ENCODE measurements at regions not wholly inside any gene's neighbourhood (a gene's known extent, or its start where the extent isn't known, plus 50 kb on each side); places are given as distances from the start of the nearest gene placed in this dataset.

DNA sequence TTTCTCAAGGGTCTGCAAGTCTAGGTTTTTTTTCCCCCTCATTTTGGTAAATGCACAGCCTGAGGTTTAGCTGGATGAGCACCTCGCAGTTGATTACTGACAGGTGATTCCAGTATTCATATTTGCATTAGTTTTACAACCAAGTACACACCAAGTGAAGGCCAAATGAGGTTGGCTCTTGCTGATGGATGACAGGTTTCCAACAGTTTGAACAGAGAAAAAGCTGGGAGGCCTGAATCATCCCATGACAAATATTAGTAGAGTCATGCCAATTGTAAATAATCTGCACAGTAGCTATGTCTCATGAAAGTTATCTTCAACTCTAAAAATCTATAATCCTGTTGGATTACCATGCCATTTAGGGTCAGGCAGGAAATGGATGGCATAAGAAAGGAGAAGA is 399.8 kb downstream of the HTR7 start:
- H3K4me3 ChIP-seq: no peak overlapping the region
- H3K36me3 ChIP-seq: no peaks in the 10 kb centered on the region
- intact Hi-C loops (cut with DNase I): no loop called here
- H3K4me1 ChIP-seq: no peaks in the 10 kb centered on the region
- H3K9me3 ChIP-seq: no peaks in the 10 kb centered on the region
- no peak for DNase-seq (ENCODE audit: extremely low spot score in 2 of 2)
- no peaks in the 10 kb centered on the region for H3K27me3 ChIP-seq
- no peak overlapping the region for H3K27ac ChIP-seq
- TF ChIP-seq, protein P1, sequence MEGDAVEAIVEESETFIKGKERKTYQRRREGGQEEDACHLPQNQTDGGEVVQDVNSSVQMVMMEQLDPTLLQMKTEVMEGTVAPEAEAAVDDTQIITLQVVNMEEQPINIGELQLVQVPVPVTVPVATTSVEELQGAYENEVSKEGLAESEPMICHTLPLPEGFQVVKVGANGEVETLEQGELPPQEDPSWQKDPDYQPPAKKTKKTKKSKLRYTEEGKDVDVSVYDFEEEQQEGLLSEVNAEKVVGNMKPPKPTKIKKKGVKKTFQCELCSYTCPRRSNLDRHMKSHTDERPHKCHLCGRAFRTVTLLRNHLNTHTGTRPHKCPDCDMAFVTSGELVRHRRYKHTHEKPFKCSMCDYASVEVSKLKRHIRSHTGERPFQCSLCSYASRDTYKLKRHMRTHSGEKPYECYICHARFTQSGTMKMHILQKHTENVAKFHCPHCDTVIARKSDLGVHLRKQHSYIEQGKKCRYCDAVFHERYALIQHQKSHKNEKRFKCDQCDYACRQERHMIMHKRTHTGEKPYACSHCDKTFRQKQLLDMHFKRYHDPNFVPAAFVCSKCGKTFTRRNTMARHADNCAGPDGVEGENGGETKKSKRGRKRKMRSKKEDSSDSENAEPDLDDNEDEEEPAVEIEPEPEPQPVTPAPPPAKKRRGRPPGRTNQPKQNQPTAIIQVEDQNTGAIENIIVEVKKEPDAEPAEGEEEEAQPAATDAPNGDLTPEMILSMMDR (IDR thresholded peaks at IDR 0.05): no peak
- TF ChIP-seq POLR2AphosphoS5 (IDR thresholded peaks at IDR 0.05; ENCODE audit: insufficient read depth in 1 of 2, low read depth in 1 of 2): no peak
- no peak for TF ChIP-seq POLR2A (IDR thresholded peaks at IDR 0.05)

DNA sequence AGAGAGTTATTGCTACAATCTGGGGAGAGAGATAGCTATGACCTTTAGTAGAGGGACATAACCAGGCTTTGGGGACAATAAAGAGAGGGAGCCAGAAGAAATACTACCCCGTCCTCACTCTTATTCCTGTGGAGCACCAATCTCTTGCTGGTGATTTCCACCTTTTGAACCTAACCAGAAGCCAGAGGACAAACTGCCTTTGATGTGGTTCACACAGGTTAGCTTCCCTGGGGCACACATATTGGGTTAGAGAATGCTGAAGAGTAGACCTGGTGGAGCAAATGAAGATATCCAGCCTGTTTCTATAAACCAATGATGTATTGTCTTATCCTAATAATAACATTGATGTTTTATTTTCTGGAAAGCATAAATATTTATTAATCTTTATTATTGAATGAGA is 399.3 kb downstream of the HTR7 start:
- intact Hi-C loops (cut with DNase I): no loop called here
- TF ChIP-seq, protein P1 (IDR thresholded peaks at IDR 0.05): no peak
- TF ChIP-seq POLR2A (IDR thresholded peaks at IDR 0.05) (no peak), POLR2AphosphoS5 (IDR thresholded peaks at IDR 0.05; ENCODE audit: insufficient read depth in 1 of 2, low read depth in 1 of 2) (no peak)

DNA sequence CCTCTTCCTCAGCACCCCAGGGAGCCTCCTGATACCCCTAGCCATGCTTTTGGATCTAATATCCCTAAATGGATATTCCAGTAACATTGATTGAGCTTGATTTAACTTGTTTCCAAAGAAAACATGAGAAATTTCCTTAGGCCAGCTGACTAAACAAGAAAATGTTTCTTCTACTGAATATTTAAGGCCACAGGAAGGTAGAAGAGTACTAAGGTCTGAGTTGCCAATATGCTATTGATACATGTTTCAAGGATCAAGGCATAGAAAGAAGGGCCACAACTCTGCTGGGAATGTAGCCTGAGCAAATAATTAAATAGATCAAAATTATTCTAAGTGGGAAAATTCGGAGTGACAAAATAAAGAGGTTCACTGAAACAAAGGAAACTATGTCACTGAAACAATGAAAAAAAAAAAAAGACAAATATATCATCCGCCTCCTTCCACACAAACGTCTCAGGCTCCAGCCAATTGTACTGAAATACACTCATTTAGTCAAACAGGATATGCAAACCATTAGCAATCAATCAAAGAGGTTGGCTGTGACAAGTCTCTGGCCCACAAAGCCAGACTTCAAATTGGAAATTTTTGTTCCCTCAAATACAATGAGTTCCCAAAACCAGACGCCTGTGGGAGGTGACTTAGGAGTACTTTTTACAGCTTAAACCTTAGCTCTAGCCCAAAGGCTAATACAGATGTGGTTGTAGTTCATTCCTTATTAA is 396.2 kb downstream of the HTR7 start:
- intact Hi-C loops (cut with DNase I): no loop called here
- H3K4me3 ChIP-seq: no peak overlapping the region
- no peaks in the 10 kb centered on the region for H3K4me1 ChIP-seq
- TF ChIP-seq, protein P1 (IDR thresholded peaks at IDR 0.05): no peak
- TF ChIP-seq POLR2A (IDR thresholded peaks at IDR 0.05) (no peak), POLR2AphosphoS5 (IDR thresholded peaks at IDR 0.05; ENCODE audit: insufficient read depth in 1 of 2, low read depth in 1 of 2) (no peak)
- no peaks in the 10 kb centered on the region for H3K36me3 ChIP-seq
- no peak for DNase-seq (ENCODE audit: extremely low spot score in 2 of 2)
- no peaks in the 10 kb centered on the region for H3K27me3 ChIP-seq
- no peaks in the 10 kb centered on the region for H3K9me3 ChIP-seq
- no peak overlapping the region for H3K27ac ChIP-seq

More for the DNA sequence above, 399.3 kb downstream of the HTR7 start:
- H3K4me1 ChIP-seq: no peaks in the 10 kb centered on the region
- no peaks in the 10 kb centered on the region for H3K9me3 ChIP-seq
- no peaks in the 10 kb centered on the region for H3K36me3 ChIP-seq
- no peaks in the 10 kb centered on the region for H3K27me3 ChIP-seq
- H3K4me3 ChIP-seq: no peak overlapping the region
- DNase-seq (ENCODE audit: extremely low spot score in 2 of 2): no peak
- H3K27ac ChIP-seq: no peak overlapping the region

DNA sequence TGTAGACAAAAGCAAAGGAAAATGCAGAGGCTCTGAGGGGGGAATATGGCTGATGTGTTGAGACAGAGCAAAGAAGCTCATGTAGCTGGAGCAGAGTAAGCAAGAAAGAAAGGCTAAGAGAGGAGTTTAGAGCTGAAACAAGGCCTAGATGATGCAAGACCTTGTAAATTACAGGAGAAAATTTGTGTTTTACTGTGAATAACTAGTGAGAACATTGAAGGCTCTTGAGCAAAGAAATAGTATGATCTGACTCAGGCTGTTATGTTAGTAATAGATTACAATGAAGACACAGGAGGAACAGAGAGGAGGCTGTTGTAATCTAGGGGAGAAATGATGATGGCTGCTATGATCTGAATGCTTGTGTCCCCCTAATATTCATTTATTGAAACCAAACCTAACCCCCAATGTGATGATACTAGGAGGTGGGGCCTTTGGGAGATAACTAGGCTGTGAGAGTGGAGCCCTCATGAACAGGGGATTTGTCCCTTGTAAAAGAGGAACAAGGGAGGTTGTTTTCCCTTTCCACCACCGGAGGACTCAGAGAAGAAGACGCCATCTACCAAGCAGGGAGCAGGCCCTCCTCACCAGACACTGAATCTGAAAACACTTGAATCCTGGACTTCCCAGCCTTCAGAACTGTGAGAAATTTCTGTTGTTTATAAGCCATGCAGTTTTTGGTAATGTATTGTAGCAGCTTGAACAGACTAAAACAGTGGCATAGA is 394.9 kb downstream of the HTR7 start:
- no peaks in the 10 kb centered on the region for H3K9me3 ChIP-seq
- intact Hi-C loops (cut with DNase I): no loop called here
- H3K27me3 ChIP-seq: no peaks in the 10 kb centered on the region
- H3K4me1 ChIP-seq: no peaks in the 10 kb centered on the region
- no peak for DNase-seq (ENCODE audit: extremely low spot score in 2 of 2)
- H3K27ac ChIP-seq: no peak overlapping the region
- no peaks in the 10 kb centered on the region for H3K36me3 ChIP-seq
- TF ChIP-seq, protein P1 (IDR thresholded peaks at IDR 0.05): no peak
- no peak for TF ChIP-seq POLR2A (IDR thresholded peaks at IDR 0.05)
- TF ChIP-seq POLR2AphosphoS5 (IDR thresholded peaks at IDR 0.05; ENCODE audit: insufficient read depth in 1 of 2, low read depth in 1 of 2): no peak
- H3K4me3 ChIP-seq: no peak overlapping the region

DNA sequence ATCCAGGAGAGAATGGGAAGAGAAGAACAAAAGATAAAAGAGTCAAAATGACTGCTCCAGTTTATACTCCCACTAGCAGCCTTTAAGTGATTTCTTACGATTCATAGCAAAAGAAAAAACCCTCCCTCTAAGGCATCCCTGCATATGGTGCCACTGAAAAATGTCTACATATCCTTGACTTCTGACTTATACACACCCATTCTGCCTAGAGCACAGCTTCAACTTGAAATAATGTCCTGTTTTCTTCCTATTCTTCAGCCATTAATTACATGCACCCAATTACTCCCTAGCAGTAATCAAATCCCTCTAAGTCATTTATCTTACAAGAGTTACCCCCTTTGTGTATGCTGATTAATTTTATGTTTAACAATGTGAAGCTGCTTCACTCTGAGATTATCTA is 393.5 kb downstream of the HTR7 start:
- H3K4me3 ChIP-seq: no peak overlapping the region
- H3K27me3 ChIP-seq: no peaks in the 10 kb centered on the region
- no peaks in the 10 kb centered on the region for H3K36me3 ChIP-seq
- H3K9me3 ChIP-seq: no peaks in the 10 kb centered on the region
- H3K4me1 ChIP-seq: no peaks in the 10 kb centered on the region
- H3K27ac ChIP-seq: no peak overlapping the region
- DNase-seq (ENCODE audit: extremely low spot score in 2 of 2): no peak
- intact Hi-C loops (cut with DNase I): no loop called here
- TF ChIP-seq, protein P1 (IDR thresholded peaks at IDR 0.05): no peak
- TF ChIP-seq POLR2AphosphoS5 (IDR thresholded peaks at IDR 0.05; ENCODE audit: insufficient read depth in 1 of 2, low read depth in 1 of 2) (no peak), POLR2A (IDR thresholded peaks at IDR 0.05) (no peak)

Measured in vagina (tissue), 2 donors.